ENCODE measurements at regions not wholly inside any gene's neighbourhood (a gene's known extent, or its start where the extent isn't known, plus 50 kb on each side); places are given as distances from the start of the nearest gene placed in this dataset.

- H3K9ac ChIP-seq (ENCODE audit: extremely low read depth, insufficient read length, low read length) = no peak overlapping the region
- no peak overlapping the region for H3K27ac ChIP-seq (ENCODE audit: insufficient read length, low read depth, low read length)
- H2AK5ac ChIP-seq (ENCODE audit: insufficient read length, low read length) = no peak overlapping the region
- no peak for DNase-seq
- H2BK120ac ChIP-seq (ENCODE audit: low read depth, low read length, poor library complexity, severe bottlenecking) = no peak overlapping the region
- TF ChIP-seq CTCF (conservative IDR thresholded peaks at IDR 0.05) = no peak
- H2BK15ac ChIP-seq (ENCODE audit: low read depth, low read length) = no peak overlapping the region
- H3K27ac Mint-ChIP-seq = no peak overlapping the region
- H4K5ac ChIP-seq (ENCODE audit: insufficient read length, low read depth, low read length) = no peak overlapping the region
- no peaks in the 10 kb centered on the region for H3K79me2 ChIP-seq (ENCODE audit: insufficient read depth, low read length)
- no peaks in the 10 kb centered on the region for H3K9me3 Mint-ChIP-seq
- no peaks in the 10 kb centered on the region for H3K79me1 ChIP-seq (ENCODE audit: insufficient read depth, low read depth, low read length, poor library complexity, severe bottlenecking)
- no peak overlapping the region for H3K56ac ChIP-seq (ENCODE audit: insufficient read length, low read depth, low read length)
- H3K9me3 ChIP-seq (ENCODE audit: control insufficient read depth, low read depth, low read length) = no peaks in the 10 kb centered on the region
- no peak overlapping the region for H3K23ac ChIP-seq (ENCODE audit: insufficient read length, low read depth, low read length)
- no peak overlapping the region for H3K4me3 Mint-ChIP-seq
- no peak overlapping the region for H2BK20ac ChIP-seq (ENCODE audit: low read depth, low read length, poor library complexity, severe bottlenecking)
- H2AFZ ChIP-seq (ENCODE audit: low read length) = no peak overlapping the region
- no peaks in the 10 kb centered on the region for H3K4me1 ChIP-seq (ENCODE audit: insufficient read depth, low read length)
- no peaks in the 10 kb centered on the region for H3K23me2 ChIP-seq (ENCODE audit: insufficient read length, low read depth, low read length, poor library complexity, severe bottlenecking)
- no peak overlapping the region for H4K91ac ChIP-seq (ENCODE audit: insufficient read length, low read depth, low read length)
- H2BK12ac ChIP-seq (ENCODE audit: insufficient read length, low read depth, low read length) = no peak overlapping the region
- no peak overlapping the region for H3T11ph ChIP-seq (ENCODE audit: low read length)
- H3K36me3 Mint-ChIP-seq (ENCODE audit: insufficient read depth in 1 of 3, low read depth in 3 of 3) = no peaks in the 10 kb centered on the region
- H2BK5ac ChIP-seq (ENCODE audit: insufficient read length, low read length) = no peak overlapping the region
- no peaks in the 10 kb centered on the region for H3K27me3 ChIP-seq (ENCODE audit: insufficient read depth, low read length)
- H3K4ac ChIP-seq (ENCODE audit: low read depth, low read length) = no peak overlapping the region
- no peaks in the 10 kb centered on the region for H4K20me1 ChIP-seq (ENCODE audit: control insufficient read depth, insufficient read depth, insufficient read length)
- no peak overlapping the region for H3K18ac ChIP-seq (ENCODE audit: insufficient read length, low read depth, low read length)
- H3K27me3 Mint-ChIP-seq (ENCODE audit: low read depth) = no peaks in the 10 kb centered on the region
- no CpG with 5 or more reads among the region's 2 CpGs for WGBS (ENCODE audit: extremely low coverage, insufficient read length, low lambda C conversion rate)
- 0 out of 4 replicates have a peak, but pooled peaks cover 0 to 2% of the 10 kb centered on the region in 2 experiments for H3K4me1 Mint-ChIP-seq
- no peak overlapping the region for H4K8ac ChIP-seq (replicated peaks; ENCODE audit: insufficient read length, low read depth, low read length)
- H3K4me2 ChIP-seq (ENCODE audit: insufficient read depth, insufficient read length, low read length) = no peak overlapping the region
- H3K14ac ChIP-seq (ENCODE audit: insufficient read depth, low read length) = no peak overlapping the region
Measured at GRCh38 chr12:89839444-89839843, 130.8 kb upstream of the ATP2B1 start.

All from H9 (cell line).